ENCODE measurements at regions not wholly inside any gene's neighbourhood (a gene's known extent, or its start where the extent isn't known, plus 50 kb on each side); places are given as distances from the start of the nearest gene placed in this dataset.

- TF ChIP-seq EZH2phosphoT487 (IDR thresholded peaks at IDR 0.05; ENCODE audit: borderline replicate concordance, low read length) (no peak), CTCF (conservative IDR thresholded peaks at IDR 0.05; ENCODE audit: low read depth, low read length) (no peak)
Measured at GRCh38 chr10:91017198-91017597, 96.3 kb upstream of the ANKRD1 start.

Data from PC-3 (cell line).